CD8-positive, alpha-beta memory T cell (primary cell): ENCODE measurements at regions not wholly inside any gene's neighbourhood (a gene's known extent, or its start where the extent isn't known, plus 50 kb on each side); places are given as distances from the start of the nearest gene placed in this dataset.

ENCODE experiments used
- CTCF ChIA-PET: fragments of 350-600 bp; sonication (Branson Sonifier 250); formaldehyde crosslinking; loops from one replicate; lab custom pipeline; 2021; ENCODE audit warnings: antibody characterized with exemption; lab: Charles Lee
- POLR2A ChIA-PET: fragments of 350-600 bp; sonication (Branson Sonifier 250); formaldehyde crosslinking; loops from one replicate; lab custom pipeline; 2021; ENCODE audit warnings: antibody characterized with exemption; lab: Charles Lee
- DNase-seq, 5 donors: peaks; one replicate each; pipeline versions ENCODE4 v3.0.0 to v3.0.0-alpha.2; 2020 to 2022; ENCODE audit warnings: mixed read lengths in 1 of 5
- H3K27ac ChIP-seq: one replicate; pipeline ENCODE4 v1.7.0; 2013; ENCODE audit warnings: low read depth, mild to moderate bottlenecking, low read length, moderate library complexity
- H3K27me3 ChIP-seq: 2 replicates; pipeline ENCODE4 v1.7.0; 2013; ENCODE audit warnings: low read length, mild to moderate bottlenecking; ENCODE audit not compliant: insufficient read depth, poor library complexity, severe bottlenecking
- H3K36me3 ChIP-seq: 2 replicates; pipeline ENCODE4 v1.7.0; 2013; ENCODE audit warnings: mild to moderate bottlenecking, low read length, moderate library complexity; ENCODE audit not compliant: insufficient read depth
- H3K4me1 ChIP-seq: 2 replicates; pipeline ENCODE4 v1.7.0; 2013; ENCODE audit warnings: mild to moderate bottlenecking, low read length, moderate library complexity; ENCODE audit not compliant: insufficient read depth
- H3K4me3 ChIP-seq: 2 replicates; pipeline ENCODE4 v1.7.0; 2013; ENCODE audit warnings: mild to moderate bottlenecking, low read length
- H3K9me3 ChIP-seq: 2 replicates; pipeline ENCODE4 v1.7.0; 2013; ENCODE audit warnings: mild to moderate bottlenecking, low read length
- H3K27ac Mint-ChIP-seq, 8 donors: one replicate each; pipeline ENCODE4 v1.8.0; 2020 to 2021; ENCODE audit warnings: mixed read lengths in 8 of 8, mild to moderate bottlenecking in 6 of 8, inconsistent platforms in 3 of 8, moderate library complexity in 3 of 8
- H3K27me3 Mint-ChIP-seq, 2 donors: one replicate each; pipeline ENCODE4 v1.8.0; 2020 to 2021; ENCODE audit warnings: mixed read lengths in 2 of 2, mild to moderate bottlenecking in 1 of 2, moderate library complexity in 1 of 2
- H3K36me3 Mint-ChIP-seq, 3 donors: one replicate each; pipeline ENCODE4 v1.8.0; 2020 to 2021; ENCODE audit warnings: mixed read lengths in 3 of 3, inconsistent platforms in 1 of 3, mild to moderate bottlenecking in 1 of 3
- H3K4me1 Mint-ChIP-seq, 3 donors: one replicate each; pipeline ENCODE4 v1.8.0; 2020 to 2021; ENCODE audit warnings: mixed read lengths in 3 of 3, inconsistent platforms in 1 of 3, mild to moderate bottlenecking in 1 of 3
- H3K4me3 Mint-ChIP-seq, 7 donors: one replicate each; pipeline ENCODE4 v1.8.0; 2020 to 2021; ENCODE audit warnings: mixed read lengths in 7 of 7, mild to moderate bottlenecking in 6 of 7, moderate library complexity in 4 of 7, inconsistent platforms in 2 of 7
- H3K9me3 Mint-ChIP-seq, 5 donors: one replicate each; pipeline ENCODE4 v1.8.0; 2020 to 2022; ENCODE audit warnings: mixed read lengths in 5 of 5, mild to moderate bottlenecking in 3 of 5, moderate library complexity in 2 of 5, inconsistent platforms in 1 of 5

- no peaks in the 10 kb centered on the region for H3K4me1 Mint-ChIP-seq
- H3K9me3 Mint-ChIP-seq = peaks cover 0 to 8% (median 5%) of the 10 kb centered on the region in 5 donors
- no peak overlapping the region for H3K27ac Mint-ChIP-seq
- ChIA-PET POLR2A (no interaction called here), CTCF (no interaction called here)
- H3K36me3 Mint-ChIP-seq = no peaks in the 10 kb centered on the region
- H3K27me3 Mint-ChIP-seq = no peaks in the 10 kb centered on the region
- H3K4me3 ChIP-seq = no peak overlapping the region
- no peaks in the 10 kb centered on the region for H3K36me3 ChIP-seq
- no peak overlapping the region for H3K4me3 Mint-ChIP-seq
- H3K9me3 ChIP-seq = no peaks in the 10 kb centered on the region
- no peak overlapping the region for H3K27ac ChIP-seq
- H3K27me3 ChIP-seq = no peaks in the 10 kb centered on the region
- H3K4me1 ChIP-seq = no peaks in the 10 kb centered on the region
- DNase-seq = no peak
Measured at GRCh38 chr5:153187503-153187902, 303.0 kb upstream of the GRIA1 start.

- POLR2A ChIA-PET = no interaction called here
- no peaks in the 10 kb centered on the region for H3K9me3 ChIP-seq
- CTCF ChIA-PET = no interaction called here
Measured at GRCh38 chr5:153206361-153206760, 284.1 kb upstream of the GRIA1 start.

GRCh38 chr5:153209016-153209415 is 281.5 kb upstream of the GRIA1 start:
- no peak for DNase-seq
- Mint-ChIP-seq H3K4me3 (no peak overlapping the region), H3K4me1 (no peaks in the 10 kb centered on the region), H3K27me3 (peaks cover 0 to 1% of the 10 kb centered on the region in 2 donors), H3K27ac (no peak overlapping the region), H3K9me3 (peaks cover 0 to 9% (median 3%) of the 10 kb centered on the region in 5 donors), H3K36me3 (no peaks in the 10 kb centered on the region)
- CTCF ChIA-PET = no interaction called here
- POLR2A ChIA-PET = no interaction called here
- H3K9me3 ChIP-seq = no peaks in the 10 kb centered on the region
- H3K4me3 ChIP-seq = no peak overlapping the region
- H3K4me1 ChIP-seq = no peaks in the 10 kb centered on the region
- H3K27ac ChIP-seq = no peak overlapping the region
- H3K36me3 ChIP-seq = no peaks in the 10 kb centered on the region
- H3K27me3 ChIP-seq = no peaks in the 10 kb centered on the region

More at GRCh38 chr5:153206361-153206760, 284.1 kb upstream of the GRIA1 start:
- no peak overlapping the region for H3K4me3 ChIP-seq
- H3K27me3 ChIP-seq = no peaks in the 10 kb centered on the region
- Mint-ChIP-seq H3K9me3 (peaks cover under 1 to 3% (median 2%) of the 10 kb centered on the region in 5 donors), H3K27me3 (no peaks in the 10 kb centered on the region), H3K4me1 (no peaks in the 10 kb centered on the region), H3K36me3 (no peaks in the 10 kb centered on the region), H3K27ac (no peak overlapping the region), H3K4me3 (no peak overlapping the region)
- no peaks in the 10 kb centered on the region for H3K4me1 ChIP-seq
- no peak overlapping the region for H3K27ac ChIP-seq
- no peak for DNase-seq
- H3K36me3 ChIP-seq = no peaks in the 10 kb centered on the region

- Histone ChIP-seq H3K27me3 (no peaks in the 10 kb centered on the region), H3K4me1 (no peaks in the 10 kb centered on the region), H3K4me3 (no peak overlapping the region), H3K36me3 (no peaks in the 10 kb centered on the region), H3K9me3 (no peaks in the 10 kb centered on the region), H3K27ac (no peak overlapping the region)
- DNase-seq = no peak
- H3K27ac Mint-ChIP-seq = no peak overlapping the region
- peaks cover 0 to 3% of the 10 kb centered on the region in 2 donors for H3K27me3 Mint-ChIP-seq
- no peak overlapping the region for H3K4me3 Mint-ChIP-seq
- CTCF ChIA-PET = no interaction called here
- peaks cover 0 to 9% (median 4%) of the 10 kb centered on the region in 5 donors for H3K9me3 Mint-ChIP-seq
- POLR2A ChIA-PET = no interaction called here
- no peaks in the 10 kb centered on the region for H3K4me1 Mint-ChIP-seq
- no peaks in the 10 kb centered on the region for H3K36me3 Mint-ChIP-seq
Measured at GRCh38 chr5:153209687-153210086, 280.8 kb upstream of the GRIA1 start.

- no peak for DNase-seq
- Mint-ChIP-seq H3K27ac (no peak overlapping the region), H3K36me3 (no peaks in the 10 kb centered on the region), H3K4me1 (no peaks in the 10 kb centered on the region), H3K27me3 (peaks cover 0 to 3% of the 10 kb centered on the region in 2 donors), H3K4me3 (no peak overlapping the region), H3K9me3 (peaks cover 4 to 15% (median 9%) of the 10 kb centered on the region in 5 donors)
- H3K27me3 ChIP-seq = no peaks in the 10 kb centered on the region
- H3K9me3 ChIP-seq = no peaks in the 10 kb centered on the region
- ChIA-PET CTCF (no interaction called here), POLR2A (no interaction called here)
- H3K4me1 ChIP-seq = no peaks in the 10 kb centered on the region
- H3K36me3 ChIP-seq = no peaks in the 10 kb centered on the region
- H3K27ac ChIP-seq = no peak overlapping the region
- no peak overlapping the region for H3K4me3 ChIP-seq
Measured at GRCh38 chr5:153211076-153211475, 279.4 kb upstream of the GRIA1 start.

- peaks cover 8 to 24% (median 13%) of the 10 kb centered on the region in 5 donors for H3K9me3 Mint-ChIP-seq
- no peaks in the 10 kb centered on the region for H3K4me1 ChIP-seq
- H3K36me3 Mint-ChIP-seq = no peaks in the 10 kb centered on the region
- peaks cover 0 to 3% of the 10 kb centered on the region in 2 donors for H3K27me3 Mint-ChIP-seq
- DNase-seq = no peak
- H3K4me3 Mint-ChIP-seq = no peak overlapping the region
- ChIA-PET POLR2A (no interaction called here), CTCF (no interaction called here)
- no peak overlapping the region for H3K4me3 ChIP-seq
- H3K4me1 Mint-ChIP-seq = no peaks in the 10 kb centered on the region
- H3K27me3 ChIP-seq = no peaks in the 10 kb centered on the region
- no peaks in the 10 kb centered on the region for H3K9me3 ChIP-seq
- H3K27ac ChIP-seq = no peak overlapping the region
- no peak overlapping the region for H3K27ac Mint-ChIP-seq
- no peaks in the 10 kb centered on the region for H3K36me3 ChIP-seq
Measured at GRCh38 chr5:153212471-153212870, 278.0 kb upstream of the GRIA1 start.

- no peak overlapping the region for H3K4me3 Mint-ChIP-seq
- H3K36me3 Mint-ChIP-seq = no peaks in the 10 kb centered on the region
Measured at GRCh38 chr5:153222936-153223335, 267.5 kb upstream of the GRIA1 start.

GRCh38 chr5:153223376-153223775 is 267.1 kb upstream of the GRIA1 start:
- H3K27me3 Mint-ChIP-seq = peaks cover 0 to 2% of the 10 kb centered on the region in 2 donors
- no peaks in the 10 kb centered on the region for H3K36me3 Mint-ChIP-seq
- Histone ChIP-seq H3K27me3 (no peaks in the 10 kb centered on the region), H3K4me3 (no peak overlapping the region), H3K4me1 (no peaks in the 10 kb centered on the region), H3K9me3 (no peaks in the 10 kb centered on the region), H3K36me3 (no peaks in the 10 kb centered on the region), H3K27ac (no peak overlapping the region)
- POLR2A ChIA-PET = no interaction called here
- DNase-seq = no peak
- no peak overlapping the region for H3K27ac Mint-ChIP-seq
- H3K9me3 Mint-ChIP-seq = peaks cover 2 to 10% (median 4%) of the 10 kb centered on the region in 5 donors
- no peak overlapping the region for H3K4me3 Mint-ChIP-seq
- no peaks in the 10 kb centered on the region for H3K4me1 Mint-ChIP-seq
- CTCF ChIA-PET = no interaction called here

More at GRCh38 chr5:153222936-153223335, 267.5 kb upstream of the GRIA1 start:
- no peaks in the 10 kb centered on the region for H3K27me3 ChIP-seq
- H3K9me3 ChIP-seq = no peaks in the 10 kb centered on the region
- CTCF ChIA-PET = no interaction called here
- H3K4me1 ChIP-seq = no peaks in the 10 kb centered on the region
- POLR2A ChIA-PET = no interaction called here
- Mint-ChIP-seq H3K27ac (no peak overlapping the region), H3K9me3 (peaks cover 1 to 12% (median 9%) of the 10 kb centered on the region in 5 donors), H3K4me1 (no peaks in the 10 kb centered on the region), H3K27me3 (peaks cover 0 to 2% of the 10 kb centered on the region in 2 donors)
- no peak overlapping the region for H3K27ac ChIP-seq
- no peak overlapping the region for H3K4me3 ChIP-seq
- H3K36me3 ChIP-seq = no peaks in the 10 kb centered on the region
- no peak for DNase-seq

GRCh38 chr5:153224651-153225050 is 265.8 kb upstream of the GRIA1 start:
- H3K9me3 ChIP-seq = no peaks in the 10 kb centered on the region
- Mint-ChIP-seq H3K27ac (no peak overlapping the region), H3K4me1 (no peaks in the 10 kb centered on the region), H3K4me3 (no peak overlapping the region), H3K36me3 (no peaks in the 10 kb centered on the region), H3K9me3 (peaks cover 2 to 9% (median 4%) of the 10 kb centered on the region in 5 donors), H3K27me3 (no peaks in the 10 kb centered on the region)
- no peak overlapping the region for H3K27ac ChIP-seq
- H3K4me3 ChIP-seq = no peak overlapping the region
- no peaks in the 10 kb centered on the region for H3K4me1 ChIP-seq
- H3K27me3 ChIP-seq = no peaks in the 10 kb centered on the region
- H3K36me3 ChIP-seq = no peaks in the 10 kb centered on the region
- no peak for DNase-seq
- POLR2A ChIA-PET = no interaction called here
- CTCF ChIA-PET = no interaction called here
